M059J (cell line): ENCODE measurements at regions not wholly inside any gene's neighbourhood (a gene's known extent, or its start where the extent isn't known, plus 50 kb on each side); places are given as distances from the start of the nearest gene placed in this dataset.
"Not testable (repeated sequence)": the region's sequence is repeated elsewhere in the genome, so short reads cannot be mapped to it uniquely, and the experiment has no call there.

Experiments used
- DNase-seq: peaks from one replicate; pipeline ENCODE4 v3.0.0-alpha.2; 2012; ENCODE audit warnings: low read depth

GRCh38 chrX:111041018-111041462 lies 55.0 kb upstream of the PAK3 start:
- DNase-seq: peak; percentile 97

GRCh38 chrX:111040377-111041017 lies 55.5 kb upstream of the PAK3 start:
- DNase-seq: peak; percentile 81

GRCh38 chrX:111039606-111040005 lies 56.4 kb upstream of the PAK3 start:
- DNase-seq: no peak

- DNase-seq: no peak
Observed at GRCh38 chrX:111035991-111036390, 60.0 kb upstream of the PAK3 start.

GRCh38 chrX:111035256-111035655 lies 60.7 kb upstream of the PAK3 start:
- DNase-seq: peak; percentile 27

- DNase-seq: not testable (repeated sequence)
Observed at GRCh38 chrX:111022998-111023397, 73.0 kb upstream of the PAK3 start.

- DNase-seq: no peak
Observed at GRCh38 chrX:111020283-111020682, 75.7 kb upstream of the PAK3 start.

GRCh38 chrX:111013778-111014455 lies 82.1 kb upstream of the PAK3 start:
- DNase-seq: no peak

GRCh38 chrX:111010111-111010510 lies 85.9 kb upstream of the PAK3 start:
- no peak for DNase-seq

GRCh38 chrX:111009256-111009655 lies 86.7 kb upstream of the PAK3 start:
- DNase-seq: no peak

- no peak for DNase-seq
Observed at GRCh38 chrX:111008126-111008525, 87.9 kb upstream of the PAK3 start.

- peak; percentile 1 for DNase-seq
Observed at GRCh38 chrX:111007238-111007637, 88.8 kb upstream of the PAK3 start.

- no peak for DNase-seq
Observed at GRCh38 chrX:111006116-111006515, 89.9 kb upstream of the PAK3 start.

GRCh38 chrX:111005166-111005565 lies 90.8 kb upstream of the PAK3 start:
- no peak for DNase-seq

GRCh38 chrX:111003118-111003517 lies 92.9 kb upstream of the PAK3 start:
- no peak for DNase-seq

GRCh38 chrX:110992611-110993010 lies 103.4 kb upstream of the PAK3 start:
- DNase-seq: peak; percentile 29

- no peak for DNase-seq
Observed at GRCh38 chrX:110989869-110990268, 106.1 kb upstream of the PAK3 start.

GRCh38 chrX:110989447-110989846 lies 106.5 kb upstream of the PAK3 start:
- DNase-seq: no peak

GRCh38 chrX:110987292-110987691 lies 108.7 kb upstream of the PAK3 start:
- no peak for DNase-seq

GRCh38 chrX:110985470-110985869 lies 110.5 kb upstream of the PAK3 start:
- no peak for DNase-seq

- DNase-seq: no peak
Observed at GRCh38 chrX:110983024-110983423, 113.0 kb upstream of the PAK3 start.

GRCh38 chrX:110966839-110967238 lies 129.2 kb upstream of the PAK3 start:
- no peak for DNase-seq

- no peak for DNase-seq
Observed at GRCh38 chrX:110966091-110966454, 129.9 kb upstream of the PAK3 start.
